HepG2 (cell line): ENCODE measurements at regions not wholly inside any gene's neighbourhood (a gene's known extent, or its start where the extent isn't known, plus 50 kb on each side); places are given as distances from the start of the nearest gene placed in this dataset.

Experiments used
- ATAC-seq: fragments of 200-7000 bp; cut with Tn5 transposase; 3 replicates; pipeline ENCODE4 v1.9.1; 2020; ENCODE audit warnings: mild to moderate bottlenecking, moderate library complexity
- BruUV-seq: library from RNA; stranded (reverse); fragments of 400-500 nt; replicated peaks from 2 replicates; lab custom pipeline; 2021; lab: Mats Ljungman, UMichigan
- CTCF ChIA-PET: fragments of 300-600 bp; formaldehyde crosslinking; extraction: SDS; loops from one replicate; lab custom pipeline; 2021; ENCODE audit warnings: low total read pairs, inconsistent platforms, low intra/inter-chr PET ratio; lab: Yijun Ruan, JAX
- POLR2A ChIA-PET: fragments of 350-600 bp; sonication (Branson Sonifier 250); formaldehyde crosslinking; loops from one replicate; lab custom pipeline; 2020; ENCODE audit warnings: antibody characterized with exemption, inconsistent platforms; lab: Yijun Ruan, JAX
- DNase-seq: peaks from one replicate; pipeline ENCODE4 v3.0.0-alpha.2; 2015; ENCODE audit warnings: low spot score
- FAIRE-seq: peaks from 3 replicates; lab custom pipeline; 2011; peaks lifted over from hg19 to GRCh38; lab: Jason Lieb, UNC
- H2AFZ ChIP-seq: one replicate; pipeline ENCODE4 v1.6.1; 2011; ENCODE audit warnings: low read length, inconsistent platforms
- H3K27ac ChIP-seq: fragments of 300-600 bp; 3 replicates; pipeline ENCODE4 v1.8.0; 2011; ENCODE audit warnings: mixed run types, mild to moderate bottlenecking, mixed read lengths, low read length, inconsistent platforms; ENCODE audit not compliant: insufficient read depth; ENCODE audit errors: extremely low read length
- H3K27me3 ChIP-seq, 2 experiments: fragments of 200-600 bp in 1 of 2; 2 replicates in 1 of 2; 3 replicates in 1 of 2; pipeline versions ENCODE4 v1.6.0 to v1.8.0; 2011; ENCODE audit warnings: low read length in 2 of 2, mild to moderate bottlenecking in 2 of 2, moderate library complexity in 2 of 2, inconsistent platforms in 1 of 2; ENCODE audit not compliant: insufficient read depth in 2 of 2, control insufficient read depth in 1 of 2
- H3K36me3 ChIP-seq, 2 experiments: fragments of 200-600 bp in 1 of 2; replicated peaks in 1 of 2; 2 replicates in 1 of 2; 3 replicates in 1 of 2; pipeline versions ENCODE4 v1.5.1 to v1.8.0; 2011; ENCODE audit warnings: low read length in 2 of 2, inconsistent platforms in 1 of 2; ENCODE audit not compliant: insufficient read depth in 2 of 2, control insufficient read depth in 1 of 2
- H3K4me1 ChIP-seq: 2 replicates; pipeline ENCODE4 v1.5.1; 2012; ENCODE audit warnings: low read length, inconsistent platforms; ENCODE audit not compliant: insufficient read depth
- H3K4me2 ChIP-seq: 2 replicates; pipeline ENCODE4 v1.6.0; 2011; ENCODE audit warnings: low read depth, low read length, inconsistent platforms
- H3K4me3 ChIP-seq, 3 experiments: fragments of 200-600 bp in 1 of 3; sonication (generic), shearing (Covaris generic) in 1 of 3; replicated peaks in 1 of 3; 2 replicates each; pipeline ENCODE4 v1.5.1; 2011 to 2016; ENCODE audit warnings: low read length in 3 of 3, inconsistent platforms in 2 of 3, low read depth in 2 of 3, mild to moderate bottlenecking in 2 of 3, control low read depth in 1 of 3, mixed read lengths in 1 of 3; ENCODE audit not compliant: insufficient read depth in 1 of 3
- H3K79me2 ChIP-seq: one replicate; pipeline ENCODE4 v1.6.1; 2011; ENCODE audit warnings: low read length, inconsistent platforms; ENCODE audit not compliant: insufficient read depth
- H3K9ac ChIP-seq: 2 replicates; pipeline ENCODE4 v1.6.0; 2011; ENCODE audit warnings: mild to moderate bottlenecking, low read depth, low read length, inconsistent platforms; ENCODE audit not compliant: insufficient read depth
- H3K9me3 ChIP-seq: 2 replicates; pipeline ENCODE4 v1.5.1; 2012; ENCODE audit warnings: mild to moderate bottlenecking, low read length
- H4K20me1 ChIP-seq: 2 replicates; pipeline ENCODE4 v1.6.0; 2011; ENCODE audit warnings: inconsistent platforms, mild to moderate bottlenecking, low read length, moderate library complexity; ENCODE audit not compliant: insufficient read depth
- MTA3 ChIP-seq: sonication (generic); formaldehyde crosslinking; IDR thresholded peaks from 2 replicates; pipeline ENCODE4 v1.4.0; 2020; ENCODE audit warnings: missing genetic modification reagents
- PAF1 ChIP-seq: IDR thresholded peaks from 2 replicates; pipeline ENCODE4 v1.6.1; 2016; ENCODE audit warnings: missing genetic modification reagents, missing compliant biosample characterization
- PTBP1 ChIP-seq: fragments of 200-400 bp; formaldehyde crosslinking; IDR thresholded peaks from 2 replicates; pipeline ENCODE4 v1.6.1; 2018; ENCODE audit warnings: low read length, low read depth; ENCODE audit not compliant: poor library complexity, severe bottlenecking
- REPIN1 ChIP-seq: sonication (generic); formaldehyde crosslinking; IDR thresholded peaks from 2 replicates; pipeline ENCODE4 v1.8.0; 2022; ENCODE audit warnings: missing genetic modification reagents, low read depth, mild to moderate bottlenecking, borderline replicate concordance
- RFX1 ChIP-seq: fragments of 450-650 bp; IDR thresholded peaks from 2 replicates; pipeline ENCODE4 v1.6.1; 2017
- TAF15 ChIP-seq: fragments of 200-400 bp; formaldehyde crosslinking; IDR thresholded peaks from one replicate; pipeline ENCODE4 v1.6.1; 2018; ENCODE audit warnings: mild to moderate bottlenecking, low read depth, low read length; ENCODE audit not compliant: poor library complexity, severe bottlenecking
- ZHX2 ChIP-seq, 2 experiments: sonication (generic) in 1 of 2; formaldehyde crosslinking in 1 of 2; IDR thresholded peaks; 2 replicates each; pipeline versions ENCODE4 v1.6.1 to v1.9.0; 2014 to 2022; ENCODE audit warnings: antibody characterized with exemption in 1 of 2, borderline replicate concordance in 1 of 2, inconsistent platforms in 1 of 2, low read depth in 1 of 2, missing genetic modification reagents in 1 of 2
- ZNF329 ChIP-seq: sonication (generic); formaldehyde crosslinking; IDR thresholded peaks from 2 replicates; pipeline ENCODE4 v1.9.0; 2021; ENCODE audit warnings: low read depth, mild to moderate bottlenecking, missing genetic modification reagents
- ZNF569 ChIP-seq: sonication (generic); formaldehyde crosslinking; IDR thresholded peaks from 2 replicates; pipeline ENCODE4 v1.5.0; 2020; ENCODE audit warnings: mild to moderate bottlenecking, missing genetic modification reagents, moderate library complexity, borderline replicate concordance
- WGBS: methylation state at CpG from one replicate; pipeline ENCODE4 v1.1.6; 2017; ENCODE audit warnings: low lambda C conversion rate; 5-methylcytosine and 5-hydroxymethylcytosine counted together
- in situ Hi-C: cut with HindIII; loops from 2 replicates; pipeline ENCODE4 v1.10.0; 2017; ENCODE audit warnings: low pct_unique_long_range_greater_than_20kb; ENCODE audit not compliant: extremely low pct_ligation_motif_present
- intact Hi-C: fragments of 100-400 bp; cut with micrococcal nuclease; formaldehyde crosslinking; loops from one replicate; pipeline ENCODE4 v1.10.0; 2022; ENCODE audit not compliant: unreplicated experiment
- TF ChIP-seq, protein P1 (sequence below): sonication (generic); formaldehyde crosslinking; IDR thresholded peaks from 2 replicates; pipeline ENCODE4 v1.8.0; 2022; ENCODE audit warnings: mild to moderate bottlenecking, missing genetic modification reagents, borderline replicate concordance
- TF ChIP-seq, protein P2 (sequence below): sonication (generic); formaldehyde crosslinking; IDR thresholded peaks from 2 replicates; pipeline ENCODE4 v1.9.0; 2021; ENCODE audit warnings: mild to moderate bottlenecking, missing genetic modification reagents

- WGBS, result 50% methylated on average over 1 of the region's 2 CpGs
- intact Hi-C loops, result no loop called here
- Histone ChIP-seq H3K36me3 (no peaks in the 10 kb centered on the region), H2AFZ (no peak overlapping the region), H3K4me2 (no peak overlapping the region), H3K9ac (no peak overlapping the region), H3K4me3 (no peak overlapping the region), H3K79me2 (no peaks in the 10 kb centered on the region), H3K9me3 (peaks cover 35% of the 10 kb centered on the region), H3K27ac (no peak overlapping the region), H3K4me1 (no peaks in the 10 kb centered on the region), H3K27me3 (peaks cover 2 to 30% of the 10 kb centered on the region in 2 experiments; a peak in 3 of 5 replicates), H4K20me1 (no peaks in the 10 kb centered on the region)
- CTCF ChIA-PET, result no interaction called here
- ATAC-seq (no peak), DNase-seq (no peak), FAIRE-seq (no peak)
- in situ Hi-C loops, result no loop called here
- no TSS peak for BruUV-seq
- POLR2A ChIA-PET, result no interaction called here
- TF ChIP-seq, protein P1, sequence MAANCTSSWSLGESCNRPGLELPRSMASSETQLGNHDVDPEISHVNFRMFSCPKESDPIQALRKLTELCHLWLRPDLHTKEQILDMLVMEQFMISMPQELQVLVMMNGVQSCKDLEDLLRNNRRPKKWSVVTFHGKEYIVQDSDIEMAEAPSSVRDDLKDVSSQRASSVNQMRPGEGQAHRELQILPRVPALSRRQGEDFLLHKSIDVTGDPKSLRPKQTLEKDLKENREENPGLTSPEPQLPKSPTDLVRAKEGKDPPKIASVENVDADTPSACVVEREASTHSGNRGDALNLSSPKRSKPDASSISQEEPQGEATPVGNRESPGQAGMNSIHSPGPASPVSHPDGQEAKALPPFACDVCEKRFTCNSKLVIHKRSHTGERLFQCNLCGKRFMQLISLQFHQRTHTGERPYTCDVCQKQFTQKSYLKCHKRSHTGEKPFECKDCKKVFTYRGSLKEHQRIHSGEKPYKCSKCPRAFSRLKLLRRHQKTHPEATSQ (CRISPR knock-in tag), result no peak
- TF ChIP-seq PAF1 (CRISPR knock-in tag) (no peak), REPIN1 (CRISPR knock-in tag) (no peak), TAF15 (no peak), RFX1 (no peak), MTA3 (CRISPR knock-in tag) (no peak), ZHX2 (IDR thresholded peaks at IDR 0.05; ENCODE audit: low read depth) (no peak), ZHX2 (CRISPR knock-in tag; IDR thresholded peaks at IDR 0.05; ENCODE audit: borderline replicate concordance) (no peak), ZNF569 (CRISPR knock-in tag) (no peak), ZNF329 (CRISPR knock-in tag) (no peak), PTBP1 (no peak)
- TF ChIP-seq, protein P2, sequence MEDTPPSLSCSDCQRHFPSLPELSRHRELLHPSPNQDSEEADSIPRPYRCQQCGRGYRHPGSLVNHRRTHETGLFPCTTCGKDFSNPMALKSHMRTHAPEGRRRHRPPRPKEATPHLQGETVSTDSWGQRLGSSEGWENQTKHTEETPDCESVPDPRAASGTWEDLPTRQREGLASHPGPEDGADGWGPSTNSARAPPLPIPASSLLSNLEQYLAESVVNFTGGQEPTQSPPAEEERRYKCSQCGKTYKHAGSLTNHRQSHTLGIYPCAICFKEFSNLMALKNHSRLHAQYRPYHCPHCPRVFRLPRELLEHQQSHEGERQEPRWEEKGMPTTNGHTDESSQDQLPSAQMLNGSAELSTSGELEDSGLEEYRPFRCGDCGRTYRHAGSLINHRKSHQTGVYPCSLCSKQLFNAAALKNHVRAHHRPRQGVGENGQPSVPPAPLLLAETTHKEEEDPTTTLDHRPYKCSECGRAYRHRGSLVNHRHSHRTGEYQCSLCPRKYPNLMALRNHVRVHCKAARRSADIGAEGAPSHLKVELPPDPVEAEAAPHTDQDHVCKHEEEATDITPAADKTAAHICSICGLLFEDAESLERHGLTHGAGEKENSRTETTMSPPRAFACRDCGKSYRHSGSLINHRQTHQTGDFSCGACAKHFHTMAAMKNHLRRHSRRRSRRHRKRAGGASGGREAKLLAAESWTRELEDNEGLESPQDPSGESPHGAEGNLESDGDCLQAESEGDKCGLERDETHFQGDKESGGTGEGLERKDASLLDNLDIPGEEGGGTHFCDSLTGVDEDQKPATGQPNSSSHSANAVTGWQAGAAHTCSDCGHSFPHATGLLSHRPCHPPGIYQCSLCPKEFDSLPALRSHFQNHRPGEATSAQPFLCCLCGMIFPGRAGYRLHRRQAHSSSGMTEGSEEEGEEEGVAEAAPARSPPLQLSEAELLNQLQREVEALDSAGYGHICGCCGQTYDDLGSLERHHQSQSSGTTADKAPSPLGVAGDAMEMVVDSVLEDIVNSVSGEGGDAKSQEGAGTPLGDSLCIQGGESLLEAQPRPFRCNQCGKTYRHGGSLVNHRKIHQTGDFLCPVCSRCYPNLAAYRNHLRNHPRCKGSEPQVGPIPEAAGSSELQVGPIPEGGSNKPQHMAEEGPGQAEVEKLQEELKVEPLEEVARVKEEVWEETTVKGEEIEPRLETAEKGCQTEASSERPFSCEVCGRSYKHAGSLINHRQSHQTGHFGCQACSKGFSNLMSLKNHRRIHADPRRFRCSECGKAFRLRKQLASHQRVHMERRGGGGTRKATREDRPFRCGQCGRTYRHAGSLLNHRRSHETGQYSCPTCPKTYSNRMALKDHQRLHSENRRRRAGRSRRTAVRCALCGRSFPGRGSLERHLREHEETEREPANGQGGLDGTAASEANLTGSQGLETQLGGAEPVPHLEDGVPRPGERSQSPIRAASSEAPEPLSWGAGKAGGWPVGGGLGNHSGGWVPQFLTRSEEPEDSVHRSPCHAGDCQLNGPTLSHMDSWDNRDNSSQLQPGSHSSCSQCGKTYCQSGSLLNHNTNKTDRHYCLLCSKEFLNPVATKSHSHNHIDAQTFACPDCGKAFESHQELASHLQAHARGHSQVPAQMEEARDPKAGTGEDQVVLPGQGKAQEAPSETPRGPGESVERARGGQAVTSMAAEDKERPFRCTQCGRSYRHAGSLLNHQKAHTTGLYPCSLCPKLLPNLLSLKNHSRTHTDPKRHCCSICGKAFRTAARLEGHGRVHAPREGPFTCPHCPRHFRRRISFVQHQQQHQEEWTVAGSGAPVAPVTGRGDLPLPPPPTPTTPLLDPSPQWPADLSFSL (CRISPR knock-in tag), result no peak
Measured at GRCh38 chr7:155188357-155188756, 109.3 kb upstream of the INSIG1 start.
